ACC112 (cell line): ENCODE measurements at regions not wholly inside any gene's neighbourhood (a gene's known extent, or its start where the extent isn't known, plus 50 kb on each side); places are given as distances from the start of the nearest gene placed in this dataset.

ENCODE experiments used
- H2AFZ ChIP-seq: fragments of 200-600 bp; sonication (generic); one replicate; pipeline ENCODE4 v1.6.0; 2017; ENCODE audit warnings: antibody characterized with exemption, low read length; ENCODE audit not compliant: unreplicated experiment
- H3K27ac ChIP-seq: fragments of 200-600 bp; sonication (generic); 2 replicates; pipeline ENCODE4 v1.5.1; 2014; ENCODE audit warnings: low read depth, mild to moderate bottlenecking, antibody characterized with exemption, low read length, moderate library complexity
- H3K27me3 ChIP-seq: fragments of 200-600 bp; sonication (generic); 2 replicates; pipeline ENCODE4 v1.6.1; 2014; ENCODE audit warnings: mild to moderate bottlenecking, antibody characterized with exemption, low read length, moderate library complexity, mixed read lengths; ENCODE audit not compliant: insufficient read depth
- H3K36me3 ChIP-seq: fragments of 200-600 bp; sonication (generic); 2 replicates; pipeline ENCODE4 v1.6.1; 2016; ENCODE audit warnings: mild to moderate bottlenecking, antibody characterized with exemption, low read length, moderate library complexity, mixed read lengths; ENCODE audit not compliant: insufficient read depth
- H3K4me1 ChIP-seq: fragments of 200-600 bp; sonication (generic); one replicate; pipeline ENCODE4 v1.6.1; 2016; ENCODE audit warnings: low read length, mixed read lengths; ENCODE audit not compliant: insufficient read depth, unreplicated experiment, control insufficient read depth
- H3K4me3 ChIP-seq: fragments of 200-600 bp; sonication (generic); 2 replicates; pipeline ENCODE4 v1.5.1; 2014; ENCODE audit warnings: mild to moderate bottlenecking, low read depth, low read length
- H3K79me2 ChIP-seq: fragments of 200-600 bp; sonication (generic); one replicate; pipeline ENCODE4 v1.6.0; 2016; ENCODE audit warnings: low read length; ENCODE audit not compliant: control insufficient read depth, unreplicated experiment, insufficient read depth

- H2AFZ ChIP-seq: no peak overlapping the region
- no peak overlapping the region for H3K27ac ChIP-seq
- no peaks in the 10 kb centered on the region for H3K4me1 ChIP-seq
- H3K27me3 ChIP-seq: no peaks in the 10 kb centered on the region
- H3K4me3 ChIP-seq: no peak overlapping the region
- no peaks in the 10 kb centered on the region for H3K36me3 ChIP-seq
- no peaks in the 10 kb centered on the region for H3K79me2 ChIP-seq
Measured at GRCh38 chr6:126419901-126420300, 80.0 kb downstream of the CENPW start.

- no peaks in the 10 kb centered on the region for H3K4me1 ChIP-seq
Measured at GRCh38 chr6:126422912-126423311, 83.0 kb downstream of the CENPW start.

GRCh38 chr6:126427713-126428112, 87.8 kb downstream of the CENPW start:
- Histone ChIP-seq H3K27me3 (no peaks in the 10 kb centered on the region), H3K27ac (no peak overlapping the region), H3K79me2 (no peaks in the 10 kb centered on the region), H2AFZ (no peak overlapping the region), H3K4me3 (no peak overlapping the region), H3K4me1 (no peaks in the 10 kb centered on the region), H3K36me3 (no peaks in the 10 kb centered on the region)

More at GRCh38 chr6:126422912-126423311, 83.0 kb downstream of the CENPW start:
- no peak overlapping the region for H3K4me3 ChIP-seq
- H3K27ac ChIP-seq: no peak overlapping the region
- no peaks in the 10 kb centered on the region for H3K27me3 ChIP-seq
- H3K36me3 ChIP-seq: no peaks in the 10 kb centered on the region
- no peak overlapping the region for H2AFZ ChIP-seq
- no peaks in the 10 kb centered on the region for H3K79me2 ChIP-seq

GRCh38 chr6:126429866-126430265, 90.0 kb downstream of the CENPW start:
- Histone ChIP-seq H3K27ac (no peak overlapping the region), H3K4me1 (no peaks in the 10 kb centered on the region), H3K79me2 (no peaks in the 10 kb centered on the region), H3K27me3 (no peaks in the 10 kb centered on the region), H2AFZ (no peak overlapping the region), H3K4me3 (no peak overlapping the region), H3K36me3 (no peaks in the 10 kb centered on the region)

GRCh38 chr6:126432564-126432963, 92.6 kb downstream of the CENPW start:
- no peak overlapping the region for H3K27ac ChIP-seq
- H2AFZ ChIP-seq: no peak overlapping the region
- no peak overlapping the region for H3K4me3 ChIP-seq
- H3K27me3 ChIP-seq: no peaks in the 10 kb centered on the region
- H3K79me2 ChIP-seq: no peaks in the 10 kb centered on the region
- H3K4me1 ChIP-seq: no peaks in the 10 kb centered on the region
- no peaks in the 10 kb centered on the region for H3K36me3 ChIP-seq

GRCh38 chr6:126433927-126434326, 94.0 kb downstream of the CENPW start:
- Histone ChIP-seq H3K36me3 (no peaks in the 10 kb centered on the region), H2AFZ (no peak overlapping the region)

GRCh38 chr6:126437205-126437604, 97.3 kb downstream of the CENPW start:
- H3K27me3 ChIP-seq: no peaks in the 10 kb centered on the region
- H3K27ac ChIP-seq: no peak overlapping the region
- no peaks in the 10 kb centered on the region for H3K79me2 ChIP-seq
- no peak overlapping the region for H2AFZ ChIP-seq
- H3K36me3 ChIP-seq: no peaks in the 10 kb centered on the region
- no peaks in the 10 kb centered on the region for H3K4me1 ChIP-seq
- no peak overlapping the region for H3K4me3 ChIP-seq

More at GRCh38 chr6:126433927-126434326, 94.0 kb downstream of the CENPW start:
- no peaks in the 10 kb centered on the region for H3K79me2 ChIP-seq
- H3K27ac ChIP-seq: no peak overlapping the region
- no peak overlapping the region for H3K4me3 ChIP-seq
- H3K4me1 ChIP-seq: no peaks in the 10 kb centered on the region
- H3K27me3 ChIP-seq: no peaks in the 10 kb centered on the region

GRCh38 chr6:126439040-126439439, 99.1 kb downstream of the CENPW start:
- Histone ChIP-seq H3K27me3 (no peaks in the 10 kb centered on the region), H3K79me2 (no peaks in the 10 kb centered on the region), H3K4me3 (no peak overlapping the region), H3K4me1 (no peaks in the 10 kb centered on the region), H3K27ac (no peak overlapping the region), H2AFZ (no peak overlapping the region), H3K36me3 (no peaks in the 10 kb centered on the region)

GRCh38 chr6:126440923-126441322, 101.0 kb downstream of the CENPW start:
- Histone ChIP-seq H3K27me3 (no peaks in the 10 kb centered on the region), H3K36me3 (no peaks in the 10 kb centered on the region), H3K79me2 (no peaks in the 10 kb centered on the region), H3K27ac (no peak overlapping the region), H2AFZ (no peak overlapping the region), H3K4me3 (no peak overlapping the region), H3K4me1 (peaks cover 9% of the 10 kb centered on the region)

- Histone ChIP-seq H3K4me3 (no peak overlapping the region), H3K27ac (no peak overlapping the region), H3K79me2 (no peaks in the 10 kb centered on the region), H3K4me1 (peaks cover 9% of the 10 kb centered on the region), H3K36me3 (no peaks in the 10 kb centered on the region), H2AFZ (peak overlapping the region; percentile 18), H3K27me3 (no peaks in the 10 kb centered on the region)
Measured at GRCh38 chr6:126444659-126445273, 104.9 kb downstream of the CENPW start.

GRCh38 chr6:126446248-126446647, 106.3 kb downstream of the CENPW start:
- H3K27ac ChIP-seq: no peak overlapping the region
- H3K79me2 ChIP-seq: no peaks in the 10 kb centered on the region
- H3K4me3 ChIP-seq: no peak overlapping the region
- H3K27me3 ChIP-seq: no peaks in the 10 kb centered on the region
- H3K4me1 ChIP-seq: peaks cover 9% of the 10 kb centered on the region
- no peaks in the 10 kb centered on the region for H3K36me3 ChIP-seq
- H2AFZ ChIP-seq: no peak overlapping the region
